Activated CD4-positive, alpha-beta T cell treated with anti-CD3 and anti-CD28 coated beads, Interleukin-2, amount 10 ng/mL, durations not matched to agents 24 days and 14 days (primary cell): ENCODE measurements at regions not wholly inside any gene's neighbourhood (a gene's known extent, or its start where the extent isn't known, plus 50 kb on each side); places are given as distances from the start of the nearest gene placed in this dataset.

ENCODE experiments used
- DNase-seq: peaks from one replicate; pipeline ENCODE4 v3.0.0; 2022
- H3K27ac Mint-ChIP-seq: one replicate; pipeline ENCODE4 v1.8.0; 2022; ENCODE audit warnings: mild to moderate bottlenecking, mixed read lengths
- H3K27me3 Mint-ChIP-seq: one replicate; pipeline ENCODE4 v1.8.0; 2022; ENCODE audit warnings: mixed read lengths
- H3K36me3 Mint-ChIP-seq: one replicate; pipeline ENCODE4 v1.8.0; 2022; ENCODE audit warnings: low read depth, mild to moderate bottlenecking, mixed read lengths
- H3K4me1 Mint-ChIP-seq: one replicate; pipeline ENCODE4 v1.8.0; 2021; ENCODE audit warnings: mixed read lengths
- H3K4me3 Mint-ChIP-seq: one replicate; pipeline ENCODE4 v1.8.0; 2022; ENCODE audit warnings: mild to moderate bottlenecking, moderate library complexity, mixed read lengths
- H3K9me3 Mint-ChIP-seq: one replicate; pipeline ENCODE4 v1.8.0; 2021; ENCODE audit warnings: mixed read lengths
- intact Hi-C: fragments of 100-400 bp; cut with micrococcal nuclease; formaldehyde crosslinking; loops from one replicate; pipeline ENCODE4 v1.15.1; 2023

- Mint-ChIP-seq H3K27ac (no peak overlapping the region), H3K4me3 (no peak overlapping the region), H3K9me3 (peaks cover 3% of the 10 kb centered on the region), H3K27me3 (no peaks in the 10 kb centered on the region), H3K36me3 (no peaks in the 10 kb centered on the region), H3K4me1 (no peaks in the 10 kb centered on the region)
- DNase-seq: no peak
- intact Hi-C loops: no loop called here
Observed at GRCh38 chr3:177960014-177960413, 576.2 kb upstream of the KCNMB2 start.

GRCh38 chr3:177960722-177961121 is 575.5 kb upstream of the KCNMB2 start:
- DNase-seq: no peak
- intact Hi-C loops: no loop called here

GRCh38 chr3:177961784-177962183 is 574.5 kb upstream of the KCNMB2 start:
- Mint-ChIP-seq H3K9me3 (peaks cover 3% of the 10 kb centered on the region), H3K36me3 (no peaks in the 10 kb centered on the region), H3K27me3 (no peaks in the 10 kb centered on the region), H3K27ac (no peak overlapping the region), H3K4me1 (no peaks in the 10 kb centered on the region), H3K4me3 (no peak overlapping the region)
- intact Hi-C loops: no loop called here
- DNase-seq: no peak

More at GRCh38 chr3:177960722-177961121, 575.5 kb upstream of the KCNMB2 start:
- Mint-ChIP-seq H3K27me3 (no peaks in the 10 kb centered on the region), H3K9me3 (peaks cover 3% of the 10 kb centered on the region), H3K36me3 (no peaks in the 10 kb centered on the region), H3K4me3 (no peak overlapping the region), H3K4me1 (no peaks in the 10 kb centered on the region), H3K27ac (no peak overlapping the region)

- peaks cover 3% of the 10 kb centered on the region for H3K9me3 Mint-ChIP-seq
- H3K27me3 Mint-ChIP-seq: no peaks in the 10 kb centered on the region
- no peak overlapping the region for H3K4me3 Mint-ChIP-seq
- H3K27ac Mint-ChIP-seq: no peak overlapping the region
- intact Hi-C loops: no loop called here
- no peaks in the 10 kb centered on the region for H3K36me3 Mint-ChIP-seq
- no peak for DNase-seq
- H3K4me1 Mint-ChIP-seq: no peaks in the 10 kb centered on the region
Observed at GRCh38 chr3:177966493-177966892, 569.7 kb upstream of the KCNMB2 start.

- intact Hi-C loops: no loop called here
- H3K4me1 Mint-ChIP-seq: no peaks in the 10 kb centered on the region
- DNase-seq: no peak
Observed at GRCh38 chr3:177968891-177969290, 567.3 kb upstream of the KCNMB2 start.

GRCh38 chr3:177973241-177973840 is 562.9 kb upstream of the KCNMB2 start:
- no peaks in the 10 kb centered on the region for H3K27me3 Mint-ChIP-seq
- DNase-seq: no peak
- H3K27ac Mint-ChIP-seq: no peak overlapping the region
- H3K4me1 Mint-ChIP-seq: no peaks in the 10 kb centered on the region
- no peaks in the 10 kb centered on the region for H3K36me3 Mint-ChIP-seq
- intact Hi-C loops: no loop called here
- no peak overlapping the region for H3K4me3 Mint-ChIP-seq
- peaks cover 3% of the 10 kb centered on the region for H3K9me3 Mint-ChIP-seq

More at GRCh38 chr3:177968891-177969290, 567.3 kb upstream of the KCNMB2 start:
- no peak overlapping the region for H3K27ac Mint-ChIP-seq
- peaks cover 3% of the 10 kb centered on the region for H3K9me3 Mint-ChIP-seq
- no peaks in the 10 kb centered on the region for H3K27me3 Mint-ChIP-seq
- H3K36me3 Mint-ChIP-seq: no peaks in the 10 kb centered on the region
- H3K4me3 Mint-ChIP-seq: no peak overlapping the region

- Mint-ChIP-seq H3K4me3 (no peak overlapping the region), H3K27ac (no peak overlapping the region), H3K36me3 (no peaks in the 10 kb centered on the region), H3K4me1 (no peaks in the 10 kb centered on the region), H3K9me3 (no peaks in the 10 kb centered on the region), H3K27me3 (no peaks in the 10 kb centered on the region)
- no peak for DNase-seq
- intact Hi-C loops: no loop called here
Observed at GRCh38 chr3:177976241-177976640, 560.0 kb upstream of the KCNMB2 start.

GRCh38 chr3:177976866-177977265 is 559.4 kb upstream of the KCNMB2 start:
- no peak overlapping the region for H3K4me3 Mint-ChIP-seq
- H3K27me3 Mint-ChIP-seq: no peaks in the 10 kb centered on the region
- no peaks in the 10 kb centered on the region for H3K4me1 Mint-ChIP-seq
- no peak for DNase-seq
- no peaks in the 10 kb centered on the region for H3K9me3 Mint-ChIP-seq
- no peaks in the 10 kb centered on the region for H3K36me3 Mint-ChIP-seq
- intact Hi-C loops: no loop called here
- H3K27ac Mint-ChIP-seq: no peak overlapping the region

GRCh38 chr3:177977381-177978158 is 558.7 kb upstream of the KCNMB2 start:
- Mint-ChIP-seq H3K36me3 (no peaks in the 10 kb centered on the region), H3K9me3 (no peaks in the 10 kb centered on the region), H3K4me1 (no peaks in the 10 kb centered on the region), H3K4me3 (no peak overlapping the region), H3K27me3 (no peaks in the 10 kb centered on the region), H3K27ac (no peak overlapping the region)
- intact Hi-C loops: no loop called here
- DNase-seq: no peak

GRCh38 chr3:177978946-177979345 is 557.3 kb upstream of the KCNMB2 start:
- H3K4me3 Mint-ChIP-seq: no peak overlapping the region
- intact Hi-C loops: no loop called here
- H3K27ac Mint-ChIP-seq: no peak overlapping the region
- H3K27me3 Mint-ChIP-seq: no peaks in the 10 kb centered on the region
- H3K36me3 Mint-ChIP-seq: no peaks in the 10 kb centered on the region
- no peaks in the 10 kb centered on the region for H3K4me1 Mint-ChIP-seq
- DNase-seq: no peak
- H3K9me3 Mint-ChIP-seq: peaks cover 5% of the 10 kb centered on the region

- no peaks in the 10 kb centered on the region for H3K36me3 Mint-ChIP-seq
- H3K4me1 Mint-ChIP-seq: no peaks in the 10 kb centered on the region
- peaks cover 5% of the 10 kb centered on the region for H3K9me3 Mint-ChIP-seq
- no peak overlapping the region for H3K27ac Mint-ChIP-seq
- no peak overlapping the region for H3K4me3 Mint-ChIP-seq
- DNase-seq: no peak
- intact Hi-C loops: no loop called here
- no peaks in the 10 kb centered on the region for H3K27me3 Mint-ChIP-seq
Observed at GRCh38 chr3:177979703-177980102, 556.5 kb upstream of the KCNMB2 start.

- Mint-ChIP-seq H3K27ac (no peak overlapping the region), H3K36me3 (no peaks in the 10 kb centered on the region), H3K27me3 (no peaks in the 10 kb centered on the region), H3K9me3 (peaks cover 5% of the 10 kb centered on the region), H3K4me1 (no peaks in the 10 kb centered on the region), H3K4me3 (no peak overlapping the region)
- DNase-seq: no peak
- intact Hi-C loops: no loop called here
Observed at GRCh38 chr3:177981576-177981975, 554.7 kb upstream of the KCNMB2 start.

- DNase-seq: no peak
Observed at GRCh38 chr3:177982034-177982433, 554.2 kb upstream of the KCNMB2 start.

GRCh38 chr3:177983320-177983719 is 552.9 kb upstream of the KCNMB2 start:
- intact Hi-C loops: no loop called here
- Mint-ChIP-seq H3K27ac (no peak overlapping the region), H3K4me3 (no peak overlapping the region), H3K4me1 (no peaks in the 10 kb centered on the region), H3K36me3 (no peaks in the 10 kb centered on the region), H3K27me3 (no peaks in the 10 kb centered on the region), H3K9me3 (peaks cover 5% of the 10 kb centered on the region)
- DNase-seq: no peak

More at GRCh38 chr3:177982034-177982433, 554.2 kb upstream of the KCNMB2 start:
- intact Hi-C loops: no loop called here
- no peak overlapping the region for H3K27ac Mint-ChIP-seq
- no peaks in the 10 kb centered on the region for H3K27me3 Mint-ChIP-seq
- H3K9me3 Mint-ChIP-seq: peaks cover 5% of the 10 kb centered on the region
- H3K4me3 Mint-ChIP-seq: no peak overlapping the region
- no peaks in the 10 kb centered on the region for H3K4me1 Mint-ChIP-seq
- H3K36me3 Mint-ChIP-seq: no peaks in the 10 kb centered on the region
